Hepatocyte (in vitro differentiated cells): ENCODE measurements at regions not wholly inside any gene's neighbourhood (a gene's known extent, or its start where the extent isn't known, plus 50 kb on each side); places are given as distances from the start of the nearest gene placed in this dataset.

ENCODE experiments used
- DNase-seq: peaks from one replicate; pipeline ENCODE4 v3.0.0-alpha.2; 2016; ENCODE audit warnings: low spot score
- H2AFZ ChIP-seq: fragments of 200-600 bp; sonication (generic); 2 replicates; pipeline ENCODE4 v1.6.0; 2016; ENCODE audit warnings: antibody characterized with exemption, mild to moderate bottlenecking
- H3K27ac ChIP-seq: fragments of 200-600 bp; sonication (generic); 2 replicates; pipeline ENCODE4 v1.5.1; 2016; ENCODE audit warnings: mild to moderate bottlenecking
- H3K27me3 ChIP-seq: fragments of 200-600 bp; sonication (generic); 2 replicates; pipeline ENCODE4 v1.6.1; 2016
- H3K36me3 ChIP-seq: fragments of 200-600 bp; sonication (generic); replicated peaks from 2 replicates; pipeline ENCODE4 v1.5.1; 2016; ENCODE audit warnings: low read depth; ENCODE audit not compliant: insufficient read depth
- H3K4me1 ChIP-seq: fragments of 200-600 bp; sonication (generic); 2 replicates; pipeline ENCODE4 v1.5.1; 2016; ENCODE audit warnings: mild to moderate bottlenecking, moderate library complexity; ENCODE audit not compliant: insufficient read depth
- H3K4me2 ChIP-seq: fragments of 200-600 bp; sonication (generic); 2 replicates; pipeline ENCODE4 v1.6.0; 2016
- H3K4me3 ChIP-seq: fragments of 200-600 bp; sonication (generic); 2 replicates; pipeline ENCODE4 v1.5.1; 2016; ENCODE audit warnings: mild to moderate bottlenecking
- H3K79me2 ChIP-seq: fragments of 200-600 bp; sonication (generic); 2 replicates; pipeline ENCODE4 v1.6.0; 2017; ENCODE audit warnings: mild to moderate bottlenecking
- H3K9me2 ChIP-seq: fragments of 200-600 bp; sonication (generic); replicated peaks from 2 replicates; pipeline ENCODE4 v1.6.0; 2017; ENCODE audit warnings: mild to moderate bottlenecking; ENCODE audit not compliant: insufficient read depth
- H3K9me3 ChIP-seq: fragments of 200-600 bp; sonication (generic); 2 replicates; pipeline ENCODE4 v1.5.1; 2016; ENCODE audit warnings: low read depth, mild to moderate bottlenecking
- H4K20me1 ChIP-seq: fragments of 200-600 bp; sonication (generic); 2 replicates; pipeline ENCODE4 v1.6.0; 2016; ENCODE audit warnings: mild to moderate bottlenecking; ENCODE audit not compliant: insufficient read depth, poor library complexity, severe bottlenecking
- EZH2 ChIP-seq: fragments of 200-600 bp; sonication (generic); IDR thresholded peaks from 2 replicates; pipeline ENCODE4 v1.6.1; 2016; ENCODE audit warnings: antibody characterized with exemption, mild to moderate bottlenecking, borderline replicate concordance
- EZH2phosphoT487 ChIP-seq: fragments of 200-600 bp; sonication (generic); IDR thresholded peaks from one replicate; pipeline ENCODE4 v1.6.1; 2018; ENCODE audit warnings: antibody characterized with exemption, mild to moderate bottlenecking, low read depth, moderate library complexity; ENCODE audit not compliant: unreplicated experiment, severe bottlenecking
- WGBS: methylation state at CpG from one replicate; pipeline ENCODE4 v1.1.6; 2016; ENCODE audit warnings: low lambda C conversion rate; ENCODE audit errors: missing lambda C conversion rate; 5-methylcytosine and 5-hydroxymethylcytosine counted together
- TF ChIP-seq, protein P1 (sequence below): fragments of 200-600 bp; sonication (generic); IDR thresholded peaks from 2 replicates; pipeline ENCODE4 v1.5.1; 2016; ENCODE audit warnings: antibody characterized with exemption, mild to moderate bottlenecking; ENCODE audit not compliant: poor library complexity

DNA sequence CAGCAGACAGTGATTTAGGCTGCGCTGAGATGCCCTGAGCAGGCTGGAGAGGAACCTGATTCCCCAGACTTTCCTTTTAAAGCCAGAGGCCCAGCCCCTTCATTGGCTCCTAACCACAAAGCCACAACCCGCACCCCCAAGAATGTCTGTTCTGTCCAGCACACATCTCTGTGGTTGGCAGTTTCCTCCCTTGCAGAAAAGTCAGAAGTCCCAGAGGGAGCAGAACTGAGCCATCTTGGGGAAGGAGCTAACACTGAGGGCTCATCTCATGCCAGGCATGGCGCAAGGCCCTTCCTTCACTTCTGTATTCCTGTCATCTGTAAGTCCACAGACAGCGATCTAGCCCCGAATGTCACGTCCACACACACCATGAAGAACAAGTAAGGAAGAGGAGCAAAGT is 97.1 kb upstream of the SYT13 start:
- no peak overlapping the region for H3K4me2 ChIP-seq
- no peaks in the 10 kb centered on the region for H3K4me1 ChIP-seq
- WGBS = 76% methylated on average over 6 of the region's 6 CpGs
- no peak overlapping the region for H3K4me3 ChIP-seq
- H2AFZ ChIP-seq = no peak overlapping the region
- H3K79me2 ChIP-seq = no peaks in the 10 kb centered on the region
- TF ChIP-seq EZH2phosphoT487 (no peak), EZH2 (no peak)
- TF ChIP-seq, protein P1, sequence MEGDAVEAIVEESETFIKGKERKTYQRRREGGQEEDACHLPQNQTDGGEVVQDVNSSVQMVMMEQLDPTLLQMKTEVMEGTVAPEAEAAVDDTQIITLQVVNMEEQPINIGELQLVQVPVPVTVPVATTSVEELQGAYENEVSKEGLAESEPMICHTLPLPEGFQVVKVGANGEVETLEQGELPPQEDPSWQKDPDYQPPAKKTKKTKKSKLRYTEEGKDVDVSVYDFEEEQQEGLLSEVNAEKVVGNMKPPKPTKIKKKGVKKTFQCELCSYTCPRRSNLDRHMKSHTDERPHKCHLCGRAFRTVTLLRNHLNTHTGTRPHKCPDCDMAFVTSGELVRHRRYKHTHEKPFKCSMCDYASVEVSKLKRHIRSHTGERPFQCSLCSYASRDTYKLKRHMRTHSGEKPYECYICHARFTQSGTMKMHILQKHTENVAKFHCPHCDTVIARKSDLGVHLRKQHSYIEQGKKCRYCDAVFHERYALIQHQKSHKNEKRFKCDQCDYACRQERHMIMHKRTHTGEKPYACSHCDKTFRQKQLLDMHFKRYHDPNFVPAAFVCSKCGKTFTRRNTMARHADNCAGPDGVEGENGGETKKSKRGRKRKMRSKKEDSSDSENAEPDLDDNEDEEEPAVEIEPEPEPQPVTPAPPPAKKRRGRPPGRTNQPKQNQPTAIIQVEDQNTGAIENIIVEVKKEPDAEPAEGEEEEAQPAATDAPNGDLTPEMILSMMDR = no peak
- no peaks in the 10 kb centered on the region for H3K9me2 ChIP-seq
- H3K27ac ChIP-seq = no peak overlapping the region
- H3K9me3 ChIP-seq = no peaks in the 10 kb centered on the region
- H3K36me3 ChIP-seq = no peaks in the 10 kb centered on the region
- no peak for DNase-seq
- H4K20me1 ChIP-seq = no peaks in the 10 kb centered on the region
- no peaks in the 10 kb centered on the region for H3K27me3 ChIP-seq

DNA sequence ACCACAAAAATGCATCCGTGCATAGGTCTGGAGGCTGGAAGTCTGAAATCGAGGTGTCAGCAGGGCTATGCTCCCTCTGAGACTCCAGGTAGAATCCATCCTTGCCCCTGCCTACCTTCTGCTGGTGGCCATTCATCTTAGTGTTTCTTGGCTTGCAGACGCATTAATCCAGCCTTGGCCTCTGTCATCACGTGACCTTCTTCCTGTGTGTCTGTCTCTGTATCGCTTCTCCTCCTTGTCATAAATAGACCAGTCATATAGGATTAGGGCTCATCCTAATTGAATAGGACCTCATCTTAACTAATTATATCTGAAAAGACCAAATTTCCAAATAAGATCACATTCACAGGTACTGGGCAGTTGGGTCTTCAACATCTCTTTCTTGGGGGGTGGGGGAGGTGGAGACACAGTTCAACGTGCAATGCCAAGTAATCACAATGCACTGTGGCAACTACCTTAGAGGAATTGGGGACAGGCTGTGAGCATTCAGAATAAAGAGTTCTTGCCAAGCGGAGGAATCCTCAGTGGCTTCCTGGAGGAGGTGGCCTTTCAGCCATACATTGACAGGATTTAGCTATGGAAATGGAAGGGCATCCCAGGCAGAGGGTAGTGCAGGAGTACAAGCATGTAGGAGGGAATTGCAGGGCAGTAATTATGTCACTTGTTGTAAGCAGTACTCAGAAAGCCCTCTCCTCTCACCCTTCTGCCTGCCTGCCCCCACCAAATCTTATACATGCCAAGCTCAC is 96.2 kb upstream of the SYT13 start:
- Histone ChIP-seq H3K79me2 (no peaks in the 10 kb centered on the region), H4K20me1 (no peaks in the 10 kb centered on the region), H2AFZ (no peak overlapping the region), H3K27ac (no peak overlapping the region), H3K4me2 (no peak overlapping the region), H3K4me3 (no peak overlapping the region), H3K9me2 (no peaks in the 10 kb centered on the region), H3K36me3 (no peaks in the 10 kb centered on the region), H3K4me1 (no peaks in the 10 kb centered on the region), H3K9me3 (no peaks in the 10 kb centered on the region), H3K27me3 (no peaks in the 10 kb centered on the region)
- TF ChIP-seq, protein P1 = no peak
- TF ChIP-seq EZH2 = no peak
- TF ChIP-seq EZH2phosphoT487 = no peak
- WGBS = 83% methylated on average over 7 of the region's 7 CpGs
- no peak for DNase-seq

DNA sequence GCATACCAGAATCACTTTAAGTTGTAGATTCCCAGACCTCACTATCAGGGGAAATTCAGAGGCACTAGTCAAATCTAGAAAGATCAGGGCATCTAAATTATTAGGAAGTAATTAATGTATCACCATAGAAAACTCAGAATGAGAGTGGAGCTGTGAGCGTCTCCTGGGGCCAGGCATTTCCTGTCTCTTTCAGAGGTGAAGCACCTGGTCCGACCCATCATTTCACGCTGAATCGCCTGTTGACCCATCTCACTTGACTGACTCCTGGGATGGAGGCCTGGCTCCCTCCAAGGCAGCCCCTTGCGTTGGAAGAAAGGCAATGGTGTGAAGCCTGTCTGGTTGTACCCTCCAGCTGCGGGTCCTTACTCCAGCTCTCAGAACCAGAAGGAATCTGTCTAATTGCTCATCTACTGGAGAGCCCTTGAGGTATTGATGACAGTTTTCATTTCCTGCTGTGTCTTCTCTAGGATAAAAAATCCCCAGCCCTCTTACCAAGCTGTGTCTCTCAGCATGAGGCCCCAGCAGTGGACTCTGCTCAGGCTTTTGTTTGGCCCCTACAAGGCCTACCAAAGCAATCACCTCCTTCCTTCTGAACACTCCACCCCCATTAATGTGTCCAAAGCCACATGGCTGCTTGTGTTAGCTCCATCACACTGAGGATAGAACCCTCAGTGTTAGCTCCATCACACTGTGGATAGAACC is 93.2 kb upstream of the SYT13 start:
- TF ChIP-seq, protein P1 = no peak
- TF ChIP-seq EZH2 = no peak
- TF ChIP-seq EZH2phosphoT487 = no peak
- Histone ChIP-seq H3K27ac (no peak overlapping the region), H4K20me1 (no peaks in the 10 kb centered on the region), H3K9me3 (no peaks in the 10 kb centered on the region), H3K4me3 (no peak overlapping the region), H3K9me2 (no peaks in the 10 kb centered on the region), H3K4me1 (no peaks in the 10 kb centered on the region), H3K36me3 (no peaks in the 10 kb centered on the region), H3K4me2 (no peak overlapping the region), H2AFZ (no peak overlapping the region), H3K27me3 (no peaks in the 10 kb centered on the region), H3K79me2 (no peaks in the 10 kb centered on the region)
- DNase-seq = no peak
- WGBS = 92% methylated on average over 6 of the region's 6 CpGs
